Brain microvascular endothelial cell (primary cell): ENCODE measurements at regions not wholly inside any gene's neighbourhood (a gene's known extent, or its start where the extent isn't known, plus 50 kb on each side); places are given as distances from the start of the nearest gene placed in this dataset.
"Not testable (repeated sequence)": the region's sequence is repeated elsewhere in the genome, so short reads cannot be mapped to it uniquely, and the experiment has no call there.

ENCODE experiments used
- DNase-seq: peaks from one replicate; pipeline ENCODE4 v3.0.0-alpha.2; 2020
- H3K27ac ChIP-seq: fragments of 250-450 bp; sonication (Bioruptor Pico); 2 replicates; pipeline ENCODE4 v1.5.1; 2020; ENCODE audit warnings: mild to moderate bottlenecking, moderate library complexity
- H3K27me3 ChIP-seq: fragments of 250-450 bp; sonication (Bioruptor Pico); replicated peaks from 2 replicates; pipeline ENCODE4 v1.5.1; 2020; ENCODE audit warnings: mild to moderate bottlenecking
- H3K36me3 ChIP-seq: fragments of 250-450 bp; sonication (Bioruptor Pico); replicated peaks from 2 replicates; pipeline ENCODE4 v1.5.1; 2020; ENCODE audit warnings: mild to moderate bottlenecking
- H3K4me3 ChIP-seq: 2 replicates; pipeline ENCODE4 v1.5.1; 2011; ENCODE audit warnings: low read depth, mild to moderate bottlenecking, control low read depth, low read length, moderate library complexity
- in situ Hi-C: cut with HindIII; loops from 2 replicates; pipeline ENCODE4 v1.10.0; 2017; ENCODE audit warnings: low sequenced_read_pairs, low pct_ligation_motif_present
- TF ChIP-seq, protein P1 (sequence below): IDR thresholded peaks from 2 replicates; pipeline ENCODE4 v1.5.1; 2011; ENCODE audit warnings: low read depth, mild to moderate bottlenecking, moderate library complexity, low read length, control low read depth, inconsistent platforms; ENCODE audit errors: missing control alignments

DNA sequence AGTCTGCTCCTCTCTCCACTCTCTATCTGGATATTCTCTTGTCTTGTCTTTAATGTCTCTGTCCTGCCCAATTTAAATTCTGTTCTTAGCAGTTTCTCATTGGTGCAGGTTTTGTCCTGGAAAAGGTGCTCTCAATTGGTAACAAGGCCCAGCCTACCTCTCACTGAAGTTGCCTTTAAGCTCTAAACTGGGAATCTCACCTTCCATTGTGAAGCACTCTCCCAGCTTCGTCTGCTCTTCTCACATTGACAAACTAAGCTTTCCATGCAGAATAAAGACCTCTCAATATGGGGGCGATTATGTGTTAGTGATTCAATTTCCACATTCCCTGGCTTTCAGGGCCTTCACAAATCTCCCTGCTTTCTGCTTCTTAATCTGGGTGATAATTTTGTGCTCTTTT, 1712.2 kb downstream of the GRIK2 start:
- no peaks in the 10 kb centered on the region for H3K36me3 ChIP-seq
- in situ Hi-C loops: no loop called here
- no peaks in the 10 kb centered on the region for H3K27me3 ChIP-seq
- H3K4me3 ChIP-seq: no peak overlapping the region
- no peak for DNase-seq
- TF ChIP-seq, protein P1, sequence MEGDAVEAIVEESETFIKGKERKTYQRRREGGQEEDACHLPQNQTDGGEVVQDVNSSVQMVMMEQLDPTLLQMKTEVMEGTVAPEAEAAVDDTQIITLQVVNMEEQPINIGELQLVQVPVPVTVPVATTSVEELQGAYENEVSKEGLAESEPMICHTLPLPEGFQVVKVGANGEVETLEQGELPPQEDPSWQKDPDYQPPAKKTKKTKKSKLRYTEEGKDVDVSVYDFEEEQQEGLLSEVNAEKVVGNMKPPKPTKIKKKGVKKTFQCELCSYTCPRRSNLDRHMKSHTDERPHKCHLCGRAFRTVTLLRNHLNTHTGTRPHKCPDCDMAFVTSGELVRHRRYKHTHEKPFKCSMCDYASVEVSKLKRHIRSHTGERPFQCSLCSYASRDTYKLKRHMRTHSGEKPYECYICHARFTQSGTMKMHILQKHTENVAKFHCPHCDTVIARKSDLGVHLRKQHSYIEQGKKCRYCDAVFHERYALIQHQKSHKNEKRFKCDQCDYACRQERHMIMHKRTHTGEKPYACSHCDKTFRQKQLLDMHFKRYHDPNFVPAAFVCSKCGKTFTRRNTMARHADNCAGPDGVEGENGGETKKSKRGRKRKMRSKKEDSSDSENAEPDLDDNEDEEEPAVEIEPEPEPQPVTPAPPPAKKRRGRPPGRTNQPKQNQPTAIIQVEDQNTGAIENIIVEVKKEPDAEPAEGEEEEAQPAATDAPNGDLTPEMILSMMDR: no peak
- H3K27ac ChIP-seq: no peak overlapping the region

- no peak overlapping the region for H3K27ac ChIP-seq
- in situ Hi-C loops: no loop called here
- no peaks in the 10 kb centered on the region for H3K27me3 ChIP-seq
- DNase-seq: no peak
- TF ChIP-seq, protein P1: no peak
- H3K4me3 ChIP-seq: no peak overlapping the region
- no peaks in the 10 kb centered on the region for H3K36me3 ChIP-seq
Measured at GRCh38 chr6:103101267-103101666, 1707.8 kb downstream of the GRIK2 start.

DNA sequence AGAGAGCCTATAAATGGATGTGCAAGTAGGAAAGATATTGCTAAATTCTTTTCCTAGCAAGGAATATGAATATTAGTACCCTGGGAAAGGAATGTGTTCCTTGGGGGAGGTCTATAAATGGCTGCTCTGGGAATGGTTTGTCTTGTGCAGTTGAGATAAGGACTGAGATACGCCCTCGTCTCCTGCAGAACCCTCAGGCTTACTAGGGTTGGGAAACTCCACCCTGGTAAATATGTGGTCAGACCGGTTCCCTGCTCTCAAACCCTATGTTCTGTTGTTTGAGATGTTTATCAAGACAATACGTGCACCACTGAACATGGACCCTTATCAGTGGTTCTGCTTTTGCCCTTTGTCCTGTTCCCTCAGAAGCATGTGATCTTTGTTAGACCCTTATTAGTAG, 1698.9 kb downstream of the GRIK2 start:
- DNase-seq, H3K27ac ChIP-seq, H3K36me3 ChIP-seq, H3K4me3 ChIP-seq, H3K27me3 ChIP-seq, in situ Hi-C loops: not testable (repeated sequence)

- DNase-seq: no peak
- in situ Hi-C loops: no loop called here
- Histone ChIP-seq H3K36me3 (no peaks in the 10 kb centered on the region), H3K27me3 (no peaks in the 10 kb centered on the region), H3K27ac (no peak overlapping the region), H3K4me3 (no peak overlapping the region)
- TF ChIP-seq, protein P1: no peak
Measured at GRCh38 chr6:103085801-103086200, 1692.3 kb downstream of the GRIK2 start.

GRCh38 chr6:103081876-103082630, 1688.5 kb downstream of the GRIK2 start:
- DNase-seq: no peak
- in situ Hi-C loops: no loop called here

GRCh38 chr6:103081126-103081525, 1687.6 kb downstream of the GRIK2 start:
- TF ChIP-seq, protein P1: no peak
- in situ Hi-C loops: no loop called here

More at GRCh38 chr6:103081876-103082630, 1688.5 kb downstream of the GRIK2 start:
- no peaks in the 10 kb centered on the region for H3K36me3 ChIP-seq
- no peaks in the 10 kb centered on the region for H3K27me3 ChIP-seq
- no peak overlapping the region for H3K27ac ChIP-seq
- H3K4me3 ChIP-seq: no peak overlapping the region
- TF ChIP-seq, protein P1: no peak

More at GRCh38 chr6:103081126-103081525, 1687.6 kb downstream of the GRIK2 start:
- H3K36me3 ChIP-seq: no peaks in the 10 kb centered on the region
- no peak for DNase-seq
- H3K27me3 ChIP-seq: no peaks in the 10 kb centered on the region
- H3K27ac ChIP-seq: no peak overlapping the region
- no peak overlapping the region for H3K4me3 ChIP-seq
